GM13976 (cell line): ENCODE measurements at regions not wholly inside any gene's neighbourhood (a gene's known extent, or its start where the extent isn't known, plus 50 kb on each side); places are given as distances from the start of the nearest gene placed in this dataset.

Experiments used
- DNase-seq: peaks from one replicate; pipeline ENCODE4 v3.0.0; 2012; ENCODE audit warnings: low spot score
- in situ Hi-C: fragments of 300-500 bp; cut with MboI; formaldehyde crosslinking; loops from one replicate; pipeline ENCODE4 v1.12.0; 2022; ENCODE audit warnings: low sequenced_read_pairs, mixed read lengths, inconsistent platforms; ENCODE audit not compliant: unreplicated experiment
- TF ChIP-seq, protein P1 (sequence below): IDR thresholded peaks from 2 replicates; pipeline ENCODE4 v1.5.1; 2012; ENCODE audit warnings: borderline replicate concordance, mild to moderate bottlenecking; ENCODE audit not compliant: insufficient read depth; ENCODE audit errors: extremely low read depth, missing control alignments, control extremely low read depth

DNA sequence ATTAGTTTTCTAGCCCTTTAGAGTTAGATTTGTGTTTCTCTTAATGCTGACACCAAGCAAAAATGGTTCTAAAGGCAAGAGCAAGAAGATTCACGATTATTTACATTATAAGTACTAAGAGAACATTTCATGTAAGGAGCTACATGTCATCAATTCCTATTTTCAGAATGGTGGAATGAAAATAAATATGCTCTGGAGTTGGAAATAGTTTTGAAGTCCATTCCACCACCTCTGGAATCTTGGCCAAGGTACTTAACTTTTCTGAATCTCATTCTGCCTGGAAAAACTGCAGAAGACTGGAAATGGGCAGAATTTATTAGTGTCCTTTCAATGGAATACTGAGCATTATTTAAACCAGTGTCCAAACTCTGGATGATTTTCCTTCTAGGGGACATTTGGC lies 125.1 kb upstream of the RAB11FIP2 start:
- no peak for DNase-seq
- in situ Hi-C loops: no loop called here
- TF ChIP-seq, protein P1, sequence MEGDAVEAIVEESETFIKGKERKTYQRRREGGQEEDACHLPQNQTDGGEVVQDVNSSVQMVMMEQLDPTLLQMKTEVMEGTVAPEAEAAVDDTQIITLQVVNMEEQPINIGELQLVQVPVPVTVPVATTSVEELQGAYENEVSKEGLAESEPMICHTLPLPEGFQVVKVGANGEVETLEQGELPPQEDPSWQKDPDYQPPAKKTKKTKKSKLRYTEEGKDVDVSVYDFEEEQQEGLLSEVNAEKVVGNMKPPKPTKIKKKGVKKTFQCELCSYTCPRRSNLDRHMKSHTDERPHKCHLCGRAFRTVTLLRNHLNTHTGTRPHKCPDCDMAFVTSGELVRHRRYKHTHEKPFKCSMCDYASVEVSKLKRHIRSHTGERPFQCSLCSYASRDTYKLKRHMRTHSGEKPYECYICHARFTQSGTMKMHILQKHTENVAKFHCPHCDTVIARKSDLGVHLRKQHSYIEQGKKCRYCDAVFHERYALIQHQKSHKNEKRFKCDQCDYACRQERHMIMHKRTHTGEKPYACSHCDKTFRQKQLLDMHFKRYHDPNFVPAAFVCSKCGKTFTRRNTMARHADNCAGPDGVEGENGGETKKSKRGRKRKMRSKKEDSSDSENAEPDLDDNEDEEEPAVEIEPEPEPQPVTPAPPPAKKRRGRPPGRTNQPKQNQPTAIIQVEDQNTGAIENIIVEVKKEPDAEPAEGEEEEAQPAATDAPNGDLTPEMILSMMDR: no peak

DNA sequence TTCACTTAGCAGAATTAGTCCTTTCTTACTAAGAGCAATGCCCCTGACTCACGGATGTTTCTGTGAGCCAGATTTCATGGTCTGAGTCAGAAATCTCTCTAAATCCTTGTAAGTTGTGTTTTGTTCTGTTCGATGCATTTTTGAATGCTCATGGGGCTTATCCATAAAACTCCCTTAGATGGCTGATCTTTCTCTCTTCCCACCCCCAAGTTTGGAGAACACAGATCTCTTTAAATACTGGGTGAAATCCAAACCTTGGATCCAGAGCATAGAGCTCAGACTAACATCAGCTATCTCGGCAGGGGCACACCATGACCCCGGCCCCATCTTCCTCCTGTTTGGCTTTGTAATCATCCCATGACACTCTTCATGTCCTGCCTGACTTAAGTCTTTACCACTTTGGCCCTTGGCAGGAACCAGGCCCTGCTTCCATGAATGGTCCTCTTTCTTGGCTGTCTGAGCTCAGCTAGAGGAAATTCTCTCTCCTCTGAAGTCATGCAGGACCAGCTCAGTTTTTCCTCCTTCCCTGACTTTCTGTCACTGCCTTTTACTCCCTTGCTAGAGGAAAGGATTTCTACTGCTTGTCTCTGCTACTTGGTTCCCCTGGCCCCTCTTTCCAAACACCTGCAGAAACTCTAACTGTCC lies 120.4 kb upstream of the RAB11FIP2 start:
- no peak for DNase-seq
- in situ Hi-C loops: no loop called here
- TF ChIP-seq, protein P1: no peak

DNA sequence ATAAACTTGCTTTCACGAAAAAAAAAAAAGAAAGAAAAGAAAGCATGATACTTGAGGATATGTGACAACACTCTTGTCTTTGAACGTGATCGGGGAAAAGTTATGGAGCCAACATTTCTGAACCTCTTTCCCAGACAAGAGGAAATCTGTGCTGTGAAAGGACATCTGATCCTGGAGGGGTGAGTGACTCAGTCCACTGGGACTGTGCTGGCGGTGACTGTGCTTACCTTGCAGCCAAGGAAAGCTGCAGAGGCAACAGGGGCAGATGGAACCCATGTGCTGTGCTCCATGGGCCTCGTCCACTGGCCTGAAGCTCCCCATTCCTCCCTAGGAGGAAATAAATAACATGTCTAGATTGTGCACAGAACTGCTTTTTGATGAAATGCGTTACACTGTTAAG lies 116.5 kb upstream of the RAB11FIP2 start:
- in situ Hi-C loops: no loop called here
- no peak for DNase-seq
- TF ChIP-seq, protein P1: no peak

DNA sequence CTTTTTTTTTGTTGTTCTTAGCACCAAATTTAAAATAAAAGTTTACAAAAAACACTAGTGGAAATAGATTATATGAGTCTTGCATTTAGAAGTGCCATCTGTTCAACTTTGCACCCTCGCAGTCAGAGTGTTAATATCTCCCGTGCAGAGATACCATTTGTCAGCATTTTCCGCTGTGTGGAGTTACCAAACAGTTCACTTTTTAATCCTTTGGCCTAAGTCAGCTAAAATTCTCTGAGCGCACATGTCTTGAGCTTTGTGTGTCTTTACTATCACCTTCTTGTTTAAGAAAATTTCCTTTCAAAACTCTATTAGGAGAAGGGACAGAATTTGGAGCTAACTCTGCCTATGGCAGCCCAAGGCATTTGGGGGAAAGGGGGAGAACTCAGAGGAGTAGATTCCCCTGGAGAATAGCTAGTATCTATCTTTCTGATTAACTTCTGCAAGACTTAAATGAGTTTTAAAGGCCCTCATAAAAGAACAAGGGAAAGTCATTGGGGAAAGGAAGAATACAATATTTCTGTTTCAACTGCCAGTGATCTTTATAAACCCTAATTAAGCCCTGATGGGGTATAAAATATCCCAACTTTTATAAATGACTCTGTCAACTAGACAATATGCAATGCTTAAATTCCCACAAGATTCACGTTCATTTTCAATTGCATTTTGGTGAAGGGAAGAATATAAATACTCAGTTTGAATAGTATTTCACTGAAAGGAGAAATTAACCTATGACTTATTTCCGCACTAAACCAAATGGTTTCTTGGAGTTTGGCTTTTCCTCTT lies 114.9 kb upstream of the RAB11FIP2 start:
- TF ChIP-seq, protein P1: no peak
- no peak for DNase-seq
- in situ Hi-C loops: no loop called here

DNA sequence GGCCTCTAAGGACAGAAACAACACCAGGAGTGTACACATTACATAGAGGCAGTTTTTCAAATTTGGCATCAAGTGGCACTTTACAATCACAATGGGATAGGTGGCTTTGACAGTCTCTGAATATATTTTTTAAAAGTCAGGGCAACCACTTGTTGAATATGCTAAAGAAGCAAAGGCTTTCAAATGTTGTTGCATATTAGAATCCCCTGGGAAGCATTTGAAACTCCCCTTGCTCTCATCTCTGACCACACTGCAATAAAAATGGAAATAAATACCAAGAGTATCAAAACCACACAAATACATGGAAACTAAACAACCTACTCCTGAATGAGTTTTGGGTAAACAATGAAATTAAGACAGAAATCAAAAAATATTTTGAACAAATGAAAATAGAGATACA lies 106.5 kb upstream of the RAB11FIP2 start:
- TF ChIP-seq, protein P1: no peak

DNA sequence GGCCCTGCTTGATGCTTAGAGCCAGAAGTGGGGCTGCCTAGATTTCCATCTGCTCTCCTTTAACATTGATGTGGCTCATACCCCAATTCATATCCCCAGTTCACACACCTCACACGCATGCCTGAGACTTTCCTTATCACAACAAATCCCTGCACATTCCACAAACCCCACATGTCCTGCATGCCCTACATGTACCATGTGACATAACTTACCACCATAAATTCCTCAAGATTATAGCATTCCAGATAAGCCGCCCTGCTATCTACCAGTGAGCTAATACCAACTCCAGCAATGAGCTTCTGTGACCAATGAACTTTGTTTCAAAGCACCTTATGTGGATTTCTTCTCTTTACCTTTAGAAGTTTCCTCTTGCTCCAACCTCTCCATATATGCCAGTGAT lies 104.7 kb upstream of the RAB11FIP2 start:
- TF ChIP-seq, protein P1: no peak
- in situ Hi-C loops: no loop called here
- DNase-seq: no peak

More for the DNA sequence above, 106.5 kb upstream of the RAB11FIP2 start:
- in situ Hi-C loops: no loop called here
- no peak for DNase-seq

DNA sequence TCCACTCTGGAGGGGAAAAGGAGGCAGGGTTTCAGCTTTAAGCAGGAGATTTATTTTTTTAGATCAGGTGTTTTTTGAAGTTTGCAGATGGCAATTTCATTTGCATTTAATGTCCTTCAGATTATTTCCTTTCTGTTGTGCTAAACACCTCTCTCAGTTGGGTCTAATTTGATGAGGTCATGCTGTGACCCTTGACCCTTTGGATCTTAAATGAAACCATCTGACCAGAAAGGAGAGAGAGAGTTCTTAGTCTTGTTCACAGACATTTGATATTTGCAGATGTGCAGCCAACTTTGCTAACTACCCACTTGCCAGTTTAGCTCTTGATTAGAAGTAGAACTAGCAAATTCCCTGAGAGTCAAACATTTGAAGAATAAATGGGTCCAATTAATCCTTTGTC lies 101.5 kb upstream of the RAB11FIP2 start:
- TF ChIP-seq, protein P1: no peak
- in situ Hi-C loops: no loop called here
- no peak for DNase-seq
